DLD1 (cell line): ENCODE measurements at regions not wholly inside any gene's neighbourhood (a gene's known extent, or its start where the extent isn't known, plus 50 kb on each side); places are given as distances from the start of the nearest gene placed in this dataset.

ENCODE experiments used
- in situ Hi-C: cut with HindIII; loops from 2 replicates; pipeline ENCODE4 v1.10.0; 2017; ENCODE audit warnings: low sequenced_read_pairs

GRCh38 chr3:103926936-103927335 lies 1439.8 kb upstream of the ALCAM start:
- in situ Hi-C loops, result no loop called here

GRCh38 chr3:103927896-103928295 lies 1438.8 kb upstream of the ALCAM start:
- in situ Hi-C loops, result no loop called here

DNA sequence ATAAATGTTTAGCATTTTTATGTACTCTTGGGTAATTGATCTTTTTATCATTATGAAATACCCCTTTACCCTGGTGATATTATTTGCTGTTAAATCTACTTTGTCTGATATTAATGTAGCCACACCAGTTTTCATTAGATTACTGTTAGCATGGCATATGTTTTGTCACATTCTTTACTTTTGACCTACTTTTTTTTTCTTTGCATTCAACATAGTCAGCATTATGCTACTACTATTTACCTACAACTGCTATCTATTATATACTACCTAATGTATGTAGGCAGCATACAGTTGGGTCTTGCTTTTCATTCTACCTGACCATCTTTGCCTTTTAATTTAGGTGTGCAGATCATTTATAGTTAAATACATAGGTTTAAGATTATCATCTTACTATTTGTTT lies 1429.6 kb upstream of the ALCAM start:
- in situ Hi-C loops, result no loop called here

- in situ Hi-C loops, result no loop called here
These were observed 1419.6 kb upstream of the ALCAM start for GRCh38 chr3:103947062-103947461.

DNA sequence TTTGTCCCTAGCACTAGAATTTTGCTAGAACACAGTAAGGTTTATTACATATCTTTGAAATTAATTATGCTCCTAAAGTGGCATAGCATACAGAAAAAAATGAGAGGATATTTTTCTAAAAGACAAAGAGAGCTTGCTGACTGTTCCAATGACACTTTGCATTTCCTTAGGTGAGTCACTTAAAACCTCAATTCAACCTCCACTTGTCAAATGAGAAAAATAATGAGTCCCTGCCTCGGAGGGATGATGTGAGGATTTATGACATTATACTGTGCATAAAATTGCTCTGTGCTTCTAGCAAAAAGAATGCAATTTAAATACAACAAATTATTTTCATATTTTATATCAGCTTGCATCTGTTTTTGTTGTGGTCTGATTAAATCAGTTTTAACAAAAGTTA lies 1417.0 kb upstream of the ALCAM start:
- in situ Hi-C loops, result no loop called here

DNA sequence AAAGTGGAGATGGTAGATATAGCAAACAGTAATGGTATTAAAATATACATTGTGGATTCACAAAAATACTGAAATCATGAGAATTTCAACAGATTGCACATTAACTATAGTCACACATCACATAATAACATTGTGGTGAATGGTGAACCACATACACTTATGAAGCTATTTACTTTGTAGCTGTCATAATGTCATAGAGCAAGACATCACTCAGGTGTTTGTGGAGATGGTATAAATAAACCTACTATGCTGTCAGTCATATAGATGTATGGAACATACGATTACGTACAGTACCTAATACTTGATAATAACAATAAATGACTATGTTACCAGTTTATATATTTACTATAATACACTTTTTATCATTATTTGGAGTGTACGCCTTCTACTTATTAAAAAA lies 1416.0 kb upstream of the ALCAM start:
- in situ Hi-C loops, result no loop called here

GRCh38 chr3:103953796-103954195 lies 1412.9 kb upstream of the ALCAM start:
- in situ Hi-C loops, result no loop called here

DNA sequence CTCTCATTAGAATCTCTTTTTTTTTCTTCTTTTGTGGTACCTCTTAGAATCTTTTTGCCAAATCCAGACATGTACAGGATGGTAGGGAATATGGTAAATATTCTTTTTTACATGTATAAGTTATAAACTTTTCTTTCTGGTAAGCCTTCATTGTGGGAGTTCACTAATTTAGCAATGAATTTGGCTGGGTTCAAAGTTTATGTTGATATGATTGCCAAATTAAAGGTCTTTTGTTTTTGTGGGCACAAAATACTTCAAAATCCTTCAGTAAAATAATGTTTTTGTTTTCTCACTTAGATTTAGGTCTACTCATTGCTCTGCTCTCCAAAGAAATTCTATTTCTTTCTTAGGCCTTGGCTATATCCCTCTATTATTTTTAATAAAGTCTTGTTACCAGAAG lies 1405.9 kb upstream of the ALCAM start:
- in situ Hi-C loops, result no loop called here

GRCh38 chr3:103963599-103963998 lies 1403.1 kb upstream of the ALCAM start:
- in situ Hi-C loops, result no loop called here

DNA sequence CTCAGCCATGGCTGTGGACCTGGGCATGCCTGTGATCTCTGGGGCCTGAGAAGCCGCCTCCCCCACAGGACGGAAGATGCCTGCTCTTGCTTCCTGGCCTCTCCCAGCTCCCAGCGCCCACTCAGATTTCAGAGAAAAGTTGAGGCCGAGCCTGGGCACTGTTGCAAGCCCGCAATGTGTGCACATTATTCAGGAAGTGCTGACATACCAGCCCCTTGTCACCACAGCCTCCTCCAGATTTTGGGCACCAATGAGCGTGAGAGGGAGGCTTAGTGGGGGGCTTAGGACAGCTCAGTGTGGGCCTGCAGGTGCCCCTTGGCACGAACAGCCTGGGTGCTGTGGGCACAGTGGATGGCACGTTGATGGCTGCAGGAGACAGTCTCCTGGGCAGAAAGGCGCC lies 1400.9 kb upstream of the ALCAM start:
- in situ Hi-C loops, result no loop called here

GRCh38 chr3:103966749-103967148 lies 1400.0 kb upstream of the ALCAM start:
- in situ Hi-C loops, result no loop called here

DNA sequence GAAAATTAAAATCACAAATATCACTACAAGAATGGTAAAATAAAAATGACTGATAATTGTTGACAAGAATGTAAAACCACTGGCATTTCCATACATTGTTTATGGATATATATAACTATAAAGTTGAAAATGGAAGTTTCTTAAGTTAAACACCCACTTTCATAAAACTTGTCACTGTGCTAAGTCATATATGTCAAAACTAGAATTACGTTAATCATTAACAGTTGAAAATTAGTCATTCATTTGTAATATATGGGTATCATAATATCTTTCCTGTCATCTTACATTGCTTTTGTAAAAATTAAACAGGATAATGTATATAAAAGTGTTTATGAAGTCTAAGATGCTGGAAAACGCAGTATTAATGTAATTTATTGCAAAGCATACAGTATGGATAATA lies 1398.6 kb upstream of the ALCAM start:
- in situ Hi-C loops, result no loop called here

DNA sequence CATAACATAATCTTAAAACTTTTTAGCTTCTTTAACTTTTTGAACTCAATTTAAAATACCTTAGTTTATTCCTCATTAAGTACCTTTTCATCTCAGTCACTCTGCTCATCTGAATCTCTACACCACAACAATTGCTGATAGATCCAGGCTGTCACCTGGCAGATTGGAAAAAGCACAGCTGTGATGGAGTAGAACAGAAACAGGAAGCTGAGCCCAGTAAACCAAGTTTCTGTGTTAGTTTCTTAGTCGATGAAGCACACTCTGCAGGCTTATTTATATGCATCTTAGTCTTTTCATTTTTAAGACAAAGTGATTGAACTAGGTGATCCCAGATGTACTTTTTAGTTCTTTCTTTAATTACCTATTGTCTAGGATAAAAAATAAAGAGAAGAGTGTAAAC lies 1398.0 kb upstream of the ALCAM start:
- in situ Hi-C loops, result no loop called here

DNA sequence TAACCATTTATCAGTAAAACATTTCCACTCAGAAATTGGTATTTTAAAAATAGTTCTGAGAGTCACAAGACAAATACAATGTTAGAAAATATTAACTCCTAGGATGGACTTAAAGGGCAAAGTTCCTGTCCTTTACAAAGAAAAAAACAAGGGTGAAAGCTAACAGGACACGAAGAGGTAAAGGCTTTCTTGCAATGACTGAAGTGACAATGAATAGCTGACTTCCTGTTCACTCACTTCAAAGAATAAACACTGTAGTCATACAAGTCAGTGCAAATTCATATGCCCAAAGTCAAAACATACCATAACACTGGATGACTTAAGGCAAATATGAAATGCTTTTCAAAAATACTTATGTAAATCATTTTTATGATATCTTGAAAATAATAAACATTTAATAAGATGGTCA lies 1389.8 kb upstream of the ALCAM start:
- in situ Hi-C loops, result no loop called here

GRCh38 chr3:103977417-103977816 lies 1389.3 kb upstream of the ALCAM start:
- in situ Hi-C loops, result no loop called here

DNA sequence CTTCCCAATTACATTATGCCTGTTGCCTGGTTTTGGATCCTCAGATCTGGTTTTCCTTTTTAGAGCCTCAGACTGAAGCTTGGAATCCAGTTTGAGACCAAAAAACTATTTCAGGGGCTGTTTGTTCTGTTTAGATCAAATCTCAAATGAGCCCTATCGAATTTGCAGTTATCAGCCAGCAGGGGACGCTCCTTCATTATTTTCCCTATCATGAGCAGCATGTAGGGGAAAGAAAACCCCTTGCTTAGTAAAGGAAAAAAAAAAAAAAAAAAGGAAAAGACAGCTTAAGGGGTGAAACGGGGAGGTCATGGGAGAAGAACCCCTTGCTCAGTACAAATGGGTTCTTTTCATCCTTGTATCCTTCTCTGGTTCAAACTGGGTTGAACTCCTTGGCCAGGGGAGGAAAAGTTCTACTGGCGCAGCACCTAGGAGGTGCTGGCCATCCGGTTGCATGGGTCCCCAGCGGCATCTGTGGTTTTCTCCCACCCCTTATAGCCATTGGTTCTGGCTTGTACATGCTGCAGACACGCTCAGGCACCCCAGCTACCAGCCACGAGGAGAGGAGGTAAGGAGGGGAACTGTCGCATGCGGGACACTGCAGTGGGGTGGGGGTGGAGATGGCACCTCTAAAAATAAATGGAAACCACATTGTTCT lies 1375.1 kb upstream of the ALCAM start:
- in situ Hi-C loops, result no loop called here

GRCh38 chr3:103992469-103992868 lies 1374.2 kb upstream of the ALCAM start:
- in situ Hi-C loops, result no loop called here

DNA sequence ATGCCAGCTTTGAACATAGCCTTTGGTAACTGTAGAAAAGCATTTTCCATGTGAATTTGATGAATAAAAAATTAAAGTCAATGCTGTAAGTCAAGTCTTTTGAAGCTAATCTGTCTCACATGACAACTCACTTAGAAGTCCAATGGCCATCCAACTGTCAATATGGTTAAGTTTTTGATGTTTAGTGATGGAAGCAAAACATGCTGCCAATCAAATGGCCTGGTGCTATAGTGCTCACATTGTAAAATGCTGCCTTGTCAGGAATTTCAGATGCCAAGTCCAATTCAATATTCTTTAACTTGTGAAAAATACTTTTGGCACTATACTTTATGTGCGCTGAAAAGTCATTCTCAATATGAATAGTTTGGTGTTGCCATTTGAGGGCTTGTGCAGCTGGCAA lies 1361.8 kb upstream of the ALCAM start:
- in situ Hi-C loops, result no loop called here

GRCh38 chr3:104005815-104006214 lies 1360.9 kb upstream of the ALCAM start:
- in situ Hi-C loops, result no loop called here

DNA sequence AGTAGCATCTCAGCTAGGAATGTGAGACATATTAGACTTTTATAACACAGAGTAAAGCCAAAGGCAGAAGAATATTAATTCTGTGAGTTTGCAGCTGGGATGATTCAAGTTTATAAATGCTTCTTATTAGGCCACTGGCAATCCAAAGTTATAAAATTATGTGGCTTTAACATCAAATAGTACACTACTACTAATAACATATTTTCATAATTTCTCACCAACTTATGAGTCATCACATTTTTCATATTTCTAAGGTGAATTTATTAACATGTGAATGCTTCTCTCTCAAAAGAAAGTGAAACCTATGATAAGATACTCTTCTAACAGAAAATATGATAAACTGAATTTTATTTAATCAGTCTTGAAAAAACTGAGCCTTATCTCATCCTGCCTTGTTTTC lies 1348.2 kb upstream of the ALCAM start:
- in situ Hi-C loops, result no loop called here

GRCh38 chr3:104031598-104031997 lies 1335.1 kb upstream of the ALCAM start:
- in situ Hi-C loops, result no loop called here

DNA sequence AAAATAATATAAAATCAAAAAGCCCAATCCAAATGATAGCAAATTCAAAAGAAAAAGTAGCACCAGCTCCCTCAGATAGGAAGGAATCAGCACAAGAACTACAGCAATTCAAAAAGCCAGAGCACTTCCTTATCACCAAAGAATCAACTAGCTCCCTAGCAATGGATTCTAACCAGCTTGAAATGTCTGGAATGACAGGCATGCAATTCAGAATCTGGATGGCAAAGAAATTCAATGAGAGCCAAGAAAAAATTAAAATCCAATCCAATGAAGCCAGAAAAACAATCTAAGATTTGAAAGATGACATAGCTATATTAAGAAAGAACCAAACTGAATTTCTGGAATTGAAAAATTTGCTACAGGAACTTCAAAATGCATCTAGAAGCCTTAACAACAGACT lies 1334.4 kb upstream of the ALCAM start:
- in situ Hi-C loops, result no loop called here

DNA sequence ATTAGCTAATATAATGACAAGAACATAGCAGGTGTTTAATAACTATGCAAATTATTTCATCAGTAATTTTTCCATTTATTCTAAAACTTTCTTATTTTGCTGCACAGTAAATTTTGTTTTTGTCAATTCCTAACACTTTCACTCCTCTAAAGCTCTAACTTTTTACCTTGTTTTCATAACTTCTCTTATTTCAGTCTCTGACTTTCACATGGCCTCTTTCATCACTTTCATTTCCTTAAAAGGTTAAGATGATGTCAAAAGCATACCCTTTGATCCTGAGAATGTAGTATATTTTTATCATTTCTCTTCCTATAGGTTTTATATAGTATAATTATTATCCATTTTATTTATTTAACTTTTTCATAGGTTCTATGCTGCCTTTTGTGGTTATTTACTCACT lies 1325.8 kb upstream of the ALCAM start:
- in situ Hi-C loops, result no loop called here
